ENCODE measurements at regions not wholly inside any gene's neighbourhood (a gene's known extent, or its start where the extent isn't known, plus 50 kb on each side); places are given as distances from the start of the nearest gene placed in this dataset.

GRCh38 chr20:56175884-56176283, 72.6 kb upstream of the MC3R start:
- Histone ChIP-seq H3K4me2 (no peak overlapping the region), H3K4me1 (ENCODE audit: control insufficient read depth in 1 of 2, insufficient read depth in 2 of 2, low read depth in 1 of 2, low read length in 1 of 2) (no peaks in the 10 kb centered on the region; a peak in 1 of 4 replicates), H2AFZ (ENCODE audit: low read depth) (no peak overlapping the region), H3K4me3 (ENCODE audit: low read depth in 2 of 2, low read length in 1 of 2) (no peak overlapping the region), H3K36me3 (replicated peaks in 1 of 2; ENCODE audit: control insufficient read depth in 1 of 2, insufficient read depth in 2 of 2, low read length in 1 of 2) (no peaks in the 10 kb centered on the region), H3K27me3 (ENCODE audit: insufficient read depth) (no peaks in the 10 kb centered on the region), H3F3A (replicated peaks; ENCODE audit: insufficient read depth) (no peaks in the 10 kb centered on the region), H3K9ac (no peak overlapping the region), H3K9me2 (no peaks in the 10 kb centered on the region), H3K79me2 (ENCODE audit: insufficient read depth) (no peaks in the 10 kb centered on the region), H4K20me1 (ENCODE audit: insufficient read depth) (no peaks in the 10 kb centered on the region), H3K9me3 (no peaks in the 10 kb centered on the region), H3K27ac (ENCODE audit: low read depth in 2 of 2, low read length in 1 of 2) (no peak overlapping the region)
- ChIA-PET CTCF (interaction anchor here (1.4 kb wide), 1 partner anchor 1495 kb away, joined by 5 read pairs; no protein-coding TSS in a partner anchor), POLR2A (no interaction called here)
- WGBS (ENCODE audit: low lambda C conversion rate), result 23% methylated on average over 3 of the region's 3 CpGs
- TF ChIP-seq ZBTB33 (IDR thresholded peaks at IDR 0.05; ENCODE audit: borderline replicate concordance, low read depth), result no peak
- no peak for TF ChIP-seq GATA2 (CRISPR knock-in tag; IDR thresholded peaks at IDR 0.05)
- TF ChIP-seq TEAD4 (IDR thresholded peaks at IDR 0.05; ENCODE audit: borderline replicate concordance, insufficient read depth), result no peak
- no peak for TF ChIP-seq RXRA (IDR thresholded peaks at IDR 0.05; ENCODE audit: borderline replicate concordance, low read depth)
- no peak for TF ChIP-seq USF2 (IDR thresholded peaks at IDR 0.05; ENCODE audit: borderline replicate concordance, low read depth, low read length)
- TF ChIP-seq TAF1 (IDR thresholded peaks at IDR 0.05; ENCODE audit: borderline replicate concordance, low read depth, low read length), result no peak
- no peak for TF ChIP-seq NRF1 (IDR thresholded peaks at IDR 0.05; ENCODE audit: low read depth, low read length)
- no peak for TF ChIP-seq RCOR1 (IDR thresholded peaks at IDR 0.05; ENCODE audit: low read length)
- no peak for TF ChIP-seq PBX3 (IDR thresholded peaks at IDR 0.05)
- no peak for TF ChIP-seq IRF3 (IDR thresholded peaks at IDR 0.05; ENCODE audit: low read depth, low read length)
- no peak for TF ChIP-seq TCF12 (IDR thresholded peaks at IDR 0.05)
- no peak for TF ChIP-seq FOXM1 (IDR thresholded peaks at IDR 0.05; ENCODE audit: low read depth)
- TF ChIP-seq SMC3 (IDR thresholded peaks at IDR 0.05; ENCODE audit: low read depth, low read length), result no peak
- TF ChIP-seq USF1 (IDR thresholded peaks at IDR 0.05; ENCODE audit: borderline replicate concordance, low read depth), result no peak
- TF ChIP-seq NFIC (IDR thresholded peaks at IDR 0.05; ENCODE audit: borderline replicate concordance), result no peak
- TF ChIP-seq ELF1 (IDR thresholded peaks at IDR 0.05), result no peak
- TF ChIP-seq MEF2A (IDR thresholded peaks at IDR 0.05; ENCODE audit: borderline replicate concordance, low read depth), result no peak
- TF ChIP-seq EZH2phosphoT487 (IDR thresholded peaks at IDR 0.05; ENCODE audit: borderline replicate concordance, low read depth), result no peak
- no peak for TF ChIP-seq RAD21 (IDR thresholded peaks at IDR 0.05; ENCODE audit: low read length)
- no peak for DNase-seq

All from SK-N-SH (cell line).